GM21360 (cell line): ENCODE measurements at regions not wholly inside any gene's neighbourhood (a gene's known extent, or its start where the extent isn't known, plus 50 kb on each side); places are given as distances from the start of the nearest gene placed in this dataset.

Experiments used
- ATAC-seq: cut with Tn5 transposase; IDR thresholded peaks from one replicate; pipeline ENCODE4 v1.9.1; 2021; ENCODE audit warnings: mild to moderate bottlenecking, moderate library complexity; ENCODE audit not compliant: unreplicated experiment

DNA sequence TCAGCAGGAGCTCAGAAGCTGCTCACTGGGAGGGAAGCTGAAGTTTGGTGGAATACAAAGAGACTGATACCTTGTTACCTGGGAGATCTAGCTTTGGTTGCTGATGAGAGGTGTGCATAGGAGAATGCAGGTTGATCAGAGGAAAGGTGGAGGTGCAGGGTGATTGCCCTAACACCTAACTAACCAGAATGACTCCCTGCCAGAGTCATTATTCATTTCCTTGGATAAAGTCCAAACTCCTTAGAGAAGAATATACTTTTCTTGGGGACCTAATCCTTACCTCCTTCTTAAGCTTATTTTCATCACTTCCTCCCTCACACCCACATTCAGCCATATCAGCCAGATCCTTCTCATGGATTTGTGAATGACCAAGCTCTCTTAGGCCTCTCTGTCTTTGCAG is 814.2 kb upstream of the TENM4 start:
- ATAC-seq, result no peak

DNA sequence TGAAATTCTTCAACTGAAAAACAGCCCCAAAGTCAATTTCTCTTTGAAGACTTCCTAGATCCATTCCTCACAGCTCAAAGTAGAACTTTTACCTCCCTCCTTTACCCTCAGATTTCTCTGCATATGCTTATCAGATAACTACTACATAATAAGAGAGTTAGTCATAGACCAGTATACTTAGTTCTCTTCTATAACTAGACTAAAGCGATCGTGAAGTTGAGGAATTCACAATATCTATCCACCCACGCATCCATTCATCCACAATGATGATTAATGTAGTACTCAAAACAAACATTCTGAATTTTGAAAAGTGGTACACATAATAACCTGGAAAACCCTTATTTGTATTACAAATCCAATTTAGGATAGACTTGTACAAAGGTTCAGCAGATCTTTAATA is 800.9 kb upstream of the TENM4 start:
- ATAC-seq, result no peak

DNA sequence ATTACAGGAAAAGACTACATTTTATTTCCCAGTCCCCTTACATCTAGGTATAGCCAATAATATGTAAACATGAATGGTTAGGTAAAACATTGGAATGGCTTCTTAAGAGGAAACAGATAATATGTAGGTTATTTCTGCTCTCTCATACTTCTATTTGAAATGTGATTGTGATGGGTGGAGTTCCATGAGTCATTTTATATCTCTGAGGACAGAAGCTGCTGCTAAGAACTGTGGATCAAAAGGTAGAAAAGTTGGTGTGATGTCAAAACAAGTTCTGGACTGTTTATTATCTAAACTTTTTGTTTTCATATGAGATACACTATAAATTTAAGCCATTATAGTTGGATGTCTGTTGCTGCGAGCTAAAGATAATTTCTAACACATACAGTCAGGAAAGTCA is 799.4 kb upstream of the TENM4 start:
- no peak for ATAC-seq

DNA sequence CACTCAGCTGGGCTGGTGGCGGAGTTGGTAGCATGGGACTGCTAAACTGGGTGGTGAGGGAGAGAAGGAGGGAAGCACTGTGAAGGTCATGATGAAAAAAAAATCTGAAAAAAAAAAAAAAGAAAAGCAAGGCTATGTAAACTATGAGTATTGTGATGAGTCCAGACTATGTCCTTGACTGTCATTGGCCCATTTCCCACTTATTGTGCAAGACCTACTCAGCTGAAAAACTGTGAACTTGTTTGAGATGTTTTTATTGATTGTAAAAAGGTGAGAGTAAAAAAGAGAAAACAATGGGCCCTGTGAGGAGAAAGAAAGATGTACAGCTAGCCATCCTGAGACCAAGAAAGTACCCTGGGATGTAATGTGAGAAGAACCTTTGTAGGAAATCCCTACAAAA is 798.4 kb upstream of the TENM4 start:
- no peak for ATAC-seq

DNA sequence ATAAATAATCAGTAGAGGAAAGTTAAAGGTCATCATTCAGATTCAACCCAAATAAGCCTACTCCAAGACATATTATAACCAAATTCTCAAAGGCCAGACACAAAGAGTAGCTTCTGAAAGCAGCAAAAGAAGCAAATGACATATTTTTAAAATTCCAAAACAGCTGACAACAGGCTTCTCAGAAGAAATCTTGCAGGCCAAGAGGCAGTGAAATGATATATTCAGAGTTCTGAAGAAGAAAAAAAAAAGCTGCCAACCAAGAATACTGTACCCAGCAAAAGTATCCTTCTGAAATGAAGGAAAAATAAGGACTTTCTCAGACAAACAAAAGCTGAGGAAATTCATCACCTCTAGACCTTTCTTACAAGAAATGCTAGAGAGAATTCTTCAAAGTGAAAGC is 787.1 kb upstream of the TENM4 start:
- ATAC-seq, result no peak

DNA sequence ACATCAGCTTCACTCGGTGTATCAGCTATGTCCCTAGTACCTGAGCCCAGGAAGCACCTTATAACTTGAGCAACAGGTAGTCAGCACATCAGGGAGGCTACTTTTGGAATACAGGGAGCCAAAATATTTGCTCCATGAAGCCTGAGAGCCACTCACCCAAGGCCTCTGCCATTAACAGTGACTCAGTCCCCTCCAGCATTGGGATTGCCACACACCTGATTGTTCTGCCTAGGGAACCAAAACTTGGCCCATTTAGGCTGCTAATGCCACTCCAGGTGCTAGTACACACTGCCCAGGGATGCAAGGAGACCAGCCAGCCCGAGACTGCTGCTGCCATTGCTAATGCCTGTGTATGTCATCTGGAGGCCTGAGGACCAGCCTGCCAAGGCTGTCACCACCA is 773.6 kb upstream of the TENM4 start:
- ATAC-seq, result no peak

DNA sequence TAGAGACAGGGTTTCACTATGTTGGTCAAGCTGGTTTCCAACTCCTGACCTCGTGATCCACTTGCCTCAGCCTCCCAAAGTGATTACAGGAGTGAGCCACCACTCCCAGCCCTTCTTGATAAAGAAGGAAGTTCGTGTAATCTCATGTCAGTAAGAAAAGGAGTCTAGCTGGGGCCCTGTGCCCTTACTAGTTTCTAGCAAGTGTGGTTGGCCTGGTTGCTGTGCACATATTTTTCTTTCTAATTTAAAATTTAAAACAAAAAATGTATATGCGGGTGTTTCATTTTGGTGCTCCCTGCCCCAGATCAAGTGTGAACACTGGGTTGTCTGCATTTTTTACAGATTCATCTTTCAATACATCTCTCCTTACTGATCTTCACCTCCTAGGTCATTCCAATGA is 770.8 kb upstream of the TENM4 start:
- no peak for ATAC-seq

DNA sequence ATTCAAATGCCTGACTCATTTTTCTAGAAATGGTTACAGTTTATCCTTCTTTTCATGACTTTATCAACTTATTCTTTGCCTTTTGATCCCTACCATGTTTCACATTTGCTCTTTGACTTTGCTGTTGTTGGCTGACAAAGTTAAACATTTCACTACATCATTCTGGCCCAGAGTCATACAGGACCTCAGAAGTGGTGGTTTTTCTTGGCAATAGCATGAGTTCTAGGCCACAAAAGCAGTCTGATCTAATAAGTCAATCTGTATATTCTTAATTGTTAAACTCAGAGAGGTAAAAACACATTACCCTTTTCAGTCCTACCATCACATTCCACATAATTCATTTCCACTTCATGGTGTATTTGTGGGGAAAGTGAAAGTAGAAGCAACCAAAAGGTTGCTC is 763.2 kb upstream of the TENM4 start:
- ATAC-seq, result no peak

DNA sequence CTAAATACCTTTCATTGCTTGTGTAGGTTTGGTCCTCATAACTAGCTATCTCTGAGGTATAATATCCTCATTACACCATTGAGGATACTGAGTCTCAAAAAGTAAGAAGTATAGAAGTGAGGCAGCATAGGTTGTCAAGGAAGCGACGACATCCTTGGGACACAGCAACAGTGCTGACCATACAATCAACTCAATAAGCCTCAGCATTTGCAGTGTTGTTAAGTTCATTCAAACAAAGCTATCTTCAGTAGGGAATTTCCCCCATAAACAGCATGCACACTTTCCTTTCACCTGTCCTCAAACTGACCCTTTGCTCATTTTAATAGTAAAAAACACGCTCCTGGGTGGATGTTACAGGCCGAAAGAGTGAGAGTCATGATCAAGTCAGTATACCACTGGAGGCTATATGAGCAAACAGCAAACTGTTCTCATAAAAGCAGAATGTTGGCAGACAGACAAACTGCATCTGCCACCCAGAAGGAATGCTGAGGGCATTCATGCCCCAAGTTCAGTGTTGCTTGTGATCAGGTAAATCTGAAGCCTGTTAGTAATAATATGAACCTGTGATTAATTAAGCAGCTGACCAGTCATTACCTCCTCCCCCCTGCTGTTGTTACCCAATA is 756.2 kb upstream of the TENM4 start:
- no peak for ATAC-seq

DNA sequence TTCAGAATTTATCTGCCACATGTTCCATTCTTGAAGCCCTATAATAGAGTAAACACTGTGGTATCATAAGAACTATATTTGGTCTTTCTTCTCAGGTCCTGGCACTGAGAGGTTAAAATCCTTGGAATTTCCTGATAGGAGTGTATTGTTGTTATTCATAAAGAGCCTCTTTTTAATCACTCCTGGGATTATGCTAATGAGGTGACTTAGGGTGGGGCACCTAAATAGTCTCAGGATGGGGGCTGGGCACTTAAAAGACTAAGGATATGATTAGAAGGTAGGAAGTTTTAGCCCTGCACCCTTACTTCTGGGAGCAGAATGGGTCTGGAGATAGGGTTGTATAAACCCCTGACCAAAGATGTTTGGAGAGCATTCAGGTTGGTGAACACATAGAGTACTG is 755.2 kb upstream of the TENM4 start:
- ATAC-seq, result no peak

DNA sequence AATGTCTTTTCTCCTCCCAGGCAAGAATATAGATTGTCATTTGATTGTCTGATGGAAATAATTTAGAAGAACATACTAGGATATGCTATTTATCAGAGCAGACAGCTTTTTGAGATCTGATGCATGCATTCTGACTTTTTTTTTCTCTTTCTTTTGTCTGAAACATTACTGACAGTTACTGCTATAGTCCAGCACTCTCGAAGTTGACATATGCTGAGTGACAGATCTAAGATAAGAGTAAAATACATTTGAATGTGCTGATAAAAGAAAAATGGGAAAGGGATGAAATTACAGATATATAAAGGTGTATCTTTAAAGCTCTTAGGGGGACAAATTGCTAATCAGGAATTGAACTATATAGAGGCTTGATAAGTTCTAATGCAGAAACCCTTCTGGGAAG is 753.8 kb upstream of the TENM4 start:
- no peak for ATAC-seq

DNA sequence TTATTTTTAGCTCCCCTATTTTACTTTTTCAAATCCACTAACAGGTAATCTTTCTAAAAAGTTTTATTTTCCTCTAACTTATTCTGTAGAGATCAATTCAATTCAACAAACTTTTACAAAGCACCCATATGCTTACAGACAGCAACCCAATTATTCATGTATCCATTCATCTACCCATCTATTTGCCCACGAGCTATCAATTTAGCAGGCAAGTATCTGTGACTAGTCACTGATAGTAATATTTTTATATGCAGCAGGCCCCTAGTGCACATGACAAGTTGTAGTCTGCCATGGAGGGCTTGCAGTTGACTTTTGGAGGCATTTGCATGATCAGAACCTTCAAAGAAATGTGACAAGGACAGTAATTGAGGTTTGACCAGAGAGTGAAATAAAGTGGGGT is 753.2 kb upstream of the TENM4 start:
- ATAC-seq, result no peak

DNA sequence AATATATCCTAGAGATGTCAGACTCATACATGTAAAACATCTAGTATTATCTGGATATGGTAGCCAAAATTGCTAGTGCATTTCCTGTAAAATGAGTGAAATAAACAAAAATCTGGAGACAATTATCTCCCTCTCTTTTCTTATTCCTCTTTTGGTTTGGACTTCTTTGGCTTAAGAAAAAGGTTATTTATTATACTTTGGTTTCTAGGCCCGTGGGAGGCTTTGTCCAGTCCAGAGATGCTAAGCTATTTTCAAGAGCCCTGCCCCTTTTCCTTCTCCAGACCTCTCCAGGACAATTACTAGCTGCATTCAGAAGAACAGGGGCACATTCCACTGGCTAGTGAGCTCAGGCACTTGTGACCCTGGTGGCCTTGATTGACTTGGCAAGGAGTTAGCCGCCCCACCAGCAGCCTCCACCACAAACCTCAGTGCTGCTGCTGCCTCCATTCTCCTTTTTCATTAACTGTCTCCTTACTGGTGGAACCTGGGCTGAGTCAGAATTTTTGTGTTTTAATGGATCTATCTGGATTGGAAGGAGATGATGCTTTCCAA is 747.3 kb upstream of the TENM4 start:
- no peak for ATAC-seq

DNA sequence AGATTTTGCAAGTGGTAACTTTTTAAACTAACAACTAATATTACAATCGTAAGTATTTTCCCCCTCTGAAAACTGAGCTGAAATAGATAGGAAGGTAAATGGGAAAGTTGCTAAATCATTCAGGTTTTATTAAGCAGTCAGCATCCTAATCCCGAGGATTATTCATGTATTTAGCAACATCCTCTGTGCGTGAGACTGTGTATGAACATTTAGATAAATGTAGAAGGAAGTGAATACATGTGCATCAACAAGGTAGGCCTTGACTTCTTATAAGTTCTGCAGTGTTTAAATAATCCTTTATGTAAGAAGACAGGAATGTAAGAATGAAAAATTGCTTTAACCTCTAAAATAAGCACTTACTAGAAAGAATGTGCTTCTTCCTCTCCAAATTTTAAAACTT is 745.9 kb upstream of the TENM4 start:
- ATAC-seq, result no peak

DNA sequence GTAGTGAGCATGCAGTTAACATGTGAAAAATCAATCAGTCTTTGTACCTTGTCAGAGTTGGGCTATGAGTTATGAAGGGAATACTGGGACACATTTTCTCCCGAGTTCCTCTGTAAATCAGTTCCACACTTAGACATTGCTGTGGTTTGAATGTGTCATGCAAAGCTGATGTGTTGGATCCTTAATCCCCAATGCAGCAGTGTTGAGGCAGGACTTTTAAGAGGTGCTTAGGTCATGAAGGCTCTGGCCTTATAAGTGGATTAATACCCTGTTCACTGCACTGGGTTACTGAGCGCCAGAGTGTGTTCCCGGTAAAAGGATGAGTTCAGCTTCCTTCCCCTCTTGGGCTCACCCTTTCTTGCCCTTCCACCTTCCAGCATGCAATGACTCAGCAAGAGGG is 742.1 kb upstream of the TENM4 start:
- no peak for ATAC-seq

DNA sequence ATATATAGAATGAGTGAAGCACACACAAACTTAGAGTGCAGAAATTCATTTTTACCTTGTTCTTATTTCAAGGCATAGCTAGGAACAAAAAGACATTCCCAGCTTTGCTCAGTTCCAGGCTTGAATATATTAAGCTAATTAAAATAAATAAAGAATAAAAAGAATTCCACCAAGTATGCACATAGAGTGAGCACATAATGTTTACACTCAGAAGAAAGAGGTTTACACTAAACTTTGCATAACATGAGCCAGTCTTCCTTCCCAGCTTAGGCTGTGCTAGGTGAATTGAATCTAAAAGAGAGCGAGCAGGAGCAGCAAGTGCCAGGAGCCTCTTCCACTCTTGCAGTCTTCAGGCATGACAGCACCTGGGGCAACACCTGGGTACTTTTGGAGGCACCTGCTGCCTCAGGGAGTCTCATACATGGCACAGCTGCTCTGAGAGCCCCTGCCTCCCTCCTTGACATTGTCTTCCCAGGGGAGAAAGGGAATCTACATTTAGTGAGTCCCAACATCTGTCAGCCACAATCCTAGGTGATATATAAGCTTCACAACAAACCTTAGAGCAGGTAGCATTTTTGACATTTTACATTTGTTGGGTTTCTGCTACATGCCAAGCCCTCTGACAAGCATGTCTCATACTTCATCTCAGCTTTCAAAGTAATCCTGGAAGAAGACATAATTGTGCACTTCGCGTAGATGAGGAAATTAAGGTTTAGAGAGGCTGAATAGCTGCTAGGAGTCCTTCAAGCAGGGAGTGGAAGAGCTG is 732.7 kb upstream of the TENM4 start:
- ATAC-seq, result no peak

DNA sequence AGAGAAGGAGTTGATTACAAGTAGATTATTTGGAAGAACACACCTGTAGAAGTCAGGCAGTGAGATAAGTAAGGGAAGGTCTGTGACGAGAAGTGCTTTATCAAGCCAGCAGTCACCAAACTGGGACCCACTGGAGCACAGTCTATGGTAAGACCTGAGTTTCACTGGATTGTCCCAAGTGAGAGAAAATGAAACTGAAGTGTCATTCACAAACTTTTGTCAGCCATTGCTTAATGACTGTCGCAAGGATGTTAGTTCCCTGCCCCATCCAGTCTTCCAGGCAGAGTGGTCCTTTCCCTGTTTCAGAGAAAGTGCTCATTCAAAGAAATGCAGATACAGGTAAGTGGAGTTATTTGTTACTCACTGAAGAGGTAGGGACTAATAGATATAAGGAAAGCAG is 728.0 kb upstream of the TENM4 start:
- ATAC-seq, result no peak

DNA sequence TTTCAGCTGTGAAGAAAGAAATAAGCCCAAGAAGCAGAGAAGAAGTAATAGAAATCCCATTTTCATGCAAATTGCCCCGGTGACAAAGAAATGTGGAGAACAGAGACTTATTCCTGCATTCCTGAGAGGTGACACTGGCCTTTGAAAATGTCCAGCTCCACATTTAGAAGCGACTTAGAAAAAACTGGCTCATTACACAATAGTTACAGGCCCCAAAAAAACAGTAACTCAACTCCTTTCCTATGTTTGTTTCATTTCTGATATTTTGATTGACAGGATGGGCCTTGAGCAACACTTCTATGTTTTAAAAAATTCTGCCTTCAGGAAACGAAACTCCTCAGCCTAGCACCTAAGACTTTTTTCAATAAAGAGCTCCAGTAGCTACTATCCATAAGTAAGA is 726.9 kb upstream of the TENM4 start:
- ATAC-seq, result no peak

DNA sequence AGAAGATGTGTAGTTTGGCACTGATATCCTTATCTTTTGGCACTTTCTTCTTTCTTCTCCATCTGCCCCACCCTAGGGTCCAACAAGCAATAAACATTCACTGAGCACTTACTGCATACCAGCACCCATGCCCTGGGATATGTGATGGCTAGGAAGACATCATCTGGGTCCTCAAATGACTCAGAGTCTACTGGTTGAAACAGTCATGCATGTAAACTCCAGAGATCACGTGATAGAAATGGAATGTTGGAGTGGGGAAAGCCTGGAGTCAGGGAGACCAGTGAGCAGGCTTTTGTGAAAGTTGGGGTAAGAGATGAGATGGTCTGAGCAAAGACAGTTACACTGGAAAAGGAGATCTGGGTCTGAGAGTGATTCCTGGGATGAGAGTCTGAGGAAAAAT is 724.9 kb upstream of the TENM4 start:
- no peak for ATAC-seq

DNA sequence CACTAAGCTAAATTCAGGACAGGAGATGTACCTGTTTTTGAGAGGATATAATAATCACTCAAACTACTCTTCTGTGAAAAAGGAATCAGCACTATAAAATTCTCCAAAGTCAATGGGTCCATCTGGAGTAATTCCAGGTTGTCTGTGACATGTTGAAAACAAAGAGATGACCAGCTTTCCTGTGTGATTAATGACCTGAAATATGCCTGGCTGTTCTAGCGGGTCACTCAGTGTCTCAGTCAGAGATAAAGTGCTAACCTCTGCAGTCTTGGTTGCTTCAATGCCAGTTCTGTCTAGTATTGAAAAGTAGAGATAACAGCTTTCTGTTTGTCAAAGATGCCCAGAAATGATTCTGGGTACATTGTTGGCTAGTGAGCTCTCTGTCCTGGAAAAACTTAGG is 722.6 kb upstream of the TENM4 start:
- ATAC-seq, result no peak

DNA sequence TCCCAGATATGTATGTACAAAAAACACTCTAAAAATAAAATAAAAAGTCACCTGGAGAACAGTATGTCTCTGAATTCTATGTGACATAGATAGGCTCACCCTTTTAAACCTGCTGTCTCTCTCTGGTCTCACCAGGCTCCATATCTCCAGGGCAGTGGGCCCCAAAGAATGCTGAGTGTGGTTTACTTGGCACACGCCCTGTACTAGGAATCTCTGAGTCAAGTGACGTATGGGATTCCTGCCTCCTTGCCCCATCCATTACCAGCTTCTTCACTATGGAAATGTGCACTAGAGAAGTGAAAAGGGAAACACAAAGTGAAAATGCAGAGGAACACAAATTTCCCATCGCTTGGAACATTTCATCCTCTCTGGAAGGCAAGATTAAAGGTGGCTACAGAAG is 722.2 kb upstream of the TENM4 start:
- ATAC-seq, result no peak

DNA sequence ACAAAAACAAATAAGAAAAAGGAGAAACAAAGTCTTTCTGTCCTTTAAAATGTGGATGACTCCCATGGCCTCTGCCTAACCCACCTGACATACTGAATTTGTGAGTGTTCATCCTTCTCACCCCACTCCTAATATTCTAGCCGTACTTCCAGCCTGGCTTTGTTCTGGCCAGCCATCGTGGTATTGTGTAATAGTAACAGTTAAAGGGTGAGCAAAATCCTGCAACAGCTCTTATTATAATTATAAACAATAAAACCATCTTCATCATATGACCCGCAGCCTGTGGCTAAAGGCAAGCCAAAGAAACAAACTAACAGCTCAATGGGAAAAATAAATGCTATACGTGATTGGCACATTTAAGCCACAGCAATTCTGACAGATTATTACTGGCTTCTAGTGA is 721.6 kb upstream of the TENM4 start:
- ATAC-seq, result no peak

DNA sequence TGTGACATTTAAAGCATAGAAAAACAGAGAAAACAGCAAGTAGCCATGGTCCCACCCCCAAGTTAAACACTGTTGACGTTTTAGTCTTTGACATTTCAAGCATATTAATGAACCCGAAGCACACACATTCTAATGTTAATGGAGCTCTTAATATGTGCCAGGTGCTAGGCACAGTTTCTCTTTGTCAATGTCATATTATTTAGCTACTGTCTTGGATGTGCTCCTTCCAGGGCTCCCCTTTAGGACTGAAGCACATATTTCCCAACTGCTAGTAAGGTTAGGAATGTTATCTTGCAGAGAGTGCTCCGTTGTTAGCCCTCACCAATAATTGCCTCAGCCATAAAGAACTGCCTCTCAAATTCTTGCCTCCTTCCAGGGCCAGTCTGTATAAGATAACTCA is 716.6 kb upstream of the TENM4 start:
- ATAC-seq, result no peak
